PC-3 (cell line): ENCODE measurements at regions not wholly inside any gene's neighbourhood (a gene's known extent, or its start where the extent isn't known, plus 50 kb on each side); places are given as distances from the start of the nearest gene placed in this dataset.

ENCODE experiments used
- EZH2 ChIP-seq: fragments of 300-600 bp; sonication (generic); IDR thresholded peaks from one replicate; pipeline ENCODE4 v1.6.1; 2017; ENCODE audit warnings: antibody characterized with exemption, mild to moderate bottlenecking, low read length; ENCODE audit not compliant: unreplicated experiment
- TF ChIP-seq, protein P1 (sequence below): fragments of 300-600 bp; sonication (generic); conservative IDR thresholded peaks from 2 replicates; pipeline ENCODE4 v1.5.1; 2017; ENCODE audit warnings: antibody characterized with exemption, low read depth, mild to moderate bottlenecking, low read length

DNA sequence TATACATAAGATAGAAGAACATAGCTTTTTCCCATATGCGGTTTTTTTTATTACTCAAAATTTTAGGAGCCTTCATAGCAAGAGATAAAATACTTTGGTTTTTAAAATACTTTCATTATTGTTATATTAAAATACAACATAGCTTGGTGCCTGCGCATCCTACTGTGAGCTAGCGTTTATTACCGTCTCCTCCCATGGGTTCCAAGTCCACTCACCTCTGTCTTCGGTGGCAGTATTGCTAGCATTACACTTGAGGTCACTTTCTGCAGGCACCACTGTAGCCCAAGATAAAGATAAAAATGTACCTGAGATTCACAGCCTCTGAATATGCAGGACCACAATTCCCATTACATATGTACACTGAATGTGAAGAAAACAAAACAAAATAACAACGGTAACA, 326.7 kb downstream of the TPBG start:
- TF ChIP-seq, protein P1, sequence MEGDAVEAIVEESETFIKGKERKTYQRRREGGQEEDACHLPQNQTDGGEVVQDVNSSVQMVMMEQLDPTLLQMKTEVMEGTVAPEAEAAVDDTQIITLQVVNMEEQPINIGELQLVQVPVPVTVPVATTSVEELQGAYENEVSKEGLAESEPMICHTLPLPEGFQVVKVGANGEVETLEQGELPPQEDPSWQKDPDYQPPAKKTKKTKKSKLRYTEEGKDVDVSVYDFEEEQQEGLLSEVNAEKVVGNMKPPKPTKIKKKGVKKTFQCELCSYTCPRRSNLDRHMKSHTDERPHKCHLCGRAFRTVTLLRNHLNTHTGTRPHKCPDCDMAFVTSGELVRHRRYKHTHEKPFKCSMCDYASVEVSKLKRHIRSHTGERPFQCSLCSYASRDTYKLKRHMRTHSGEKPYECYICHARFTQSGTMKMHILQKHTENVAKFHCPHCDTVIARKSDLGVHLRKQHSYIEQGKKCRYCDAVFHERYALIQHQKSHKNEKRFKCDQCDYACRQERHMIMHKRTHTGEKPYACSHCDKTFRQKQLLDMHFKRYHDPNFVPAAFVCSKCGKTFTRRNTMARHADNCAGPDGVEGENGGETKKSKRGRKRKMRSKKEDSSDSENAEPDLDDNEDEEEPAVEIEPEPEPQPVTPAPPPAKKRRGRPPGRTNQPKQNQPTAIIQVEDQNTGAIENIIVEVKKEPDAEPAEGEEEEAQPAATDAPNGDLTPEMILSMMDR: no peak
- no peak for TF ChIP-seq EZH2
